Activated naive CD8-positive, alpha-beta T cell treated with anti-CD3 and anti-CD28 coated beads, Interleukin-2, amount 10 ng/mL, durations not matched to agents 7 days and 5 days (primary cell): ENCODE measurements at regions not wholly inside any gene's neighbourhood (a gene's known extent, or its start where the extent isn't known, plus 50 kb on each side); places are given as distances from the start of the nearest gene placed in this dataset.

ENCODE experiments used
- ATAC-seq: fragments of 150-1000 bp; cut with Tn5 transposase; one replicate; pipeline ENCODE4 v1.10.0; 2021; ENCODE audit warnings: low read depth, moderate library complexity
- POLR2A ChIA-PET: fragments of 350-600 bp; sonication (Branson Sonifier 250); formaldehyde crosslinking; loops from one replicate; lab custom pipeline; 2021; ENCODE audit warnings: antibody characterized with exemption; lab: Charles Lee
- DNase-seq: peaks from one replicate; pipeline ENCODE4 v3.0.0; 2021
- H3K27ac Mint-ChIP-seq: one replicate; pipeline ENCODE4 v1.8.0; 2022; ENCODE audit warnings: mild to moderate bottlenecking, mixed read lengths
- H3K27me3 Mint-ChIP-seq: one replicate; pipeline ENCODE4 v1.8.0; 2022; ENCODE audit warnings: mild to moderate bottlenecking, moderate library complexity, mixed read lengths
- H3K36me3 Mint-ChIP-seq: one replicate; pipeline ENCODE4 v1.8.0; 2021; ENCODE audit warnings: mild to moderate bottlenecking, mixed read lengths
- H3K4me1 Mint-ChIP-seq: one replicate; pipeline ENCODE4 v1.8.0; 2021; ENCODE audit warnings: mixed read lengths
- H3K4me3 Mint-ChIP-seq: one replicate; pipeline ENCODE4 v1.8.0; 2022; ENCODE audit warnings: mild to moderate bottlenecking, moderate library complexity, mixed read lengths
- H3K9me3 Mint-ChIP-seq: one replicate; pipeline ENCODE4 v1.8.0; 2021; ENCODE audit warnings: mixed read lengths

DNA sequence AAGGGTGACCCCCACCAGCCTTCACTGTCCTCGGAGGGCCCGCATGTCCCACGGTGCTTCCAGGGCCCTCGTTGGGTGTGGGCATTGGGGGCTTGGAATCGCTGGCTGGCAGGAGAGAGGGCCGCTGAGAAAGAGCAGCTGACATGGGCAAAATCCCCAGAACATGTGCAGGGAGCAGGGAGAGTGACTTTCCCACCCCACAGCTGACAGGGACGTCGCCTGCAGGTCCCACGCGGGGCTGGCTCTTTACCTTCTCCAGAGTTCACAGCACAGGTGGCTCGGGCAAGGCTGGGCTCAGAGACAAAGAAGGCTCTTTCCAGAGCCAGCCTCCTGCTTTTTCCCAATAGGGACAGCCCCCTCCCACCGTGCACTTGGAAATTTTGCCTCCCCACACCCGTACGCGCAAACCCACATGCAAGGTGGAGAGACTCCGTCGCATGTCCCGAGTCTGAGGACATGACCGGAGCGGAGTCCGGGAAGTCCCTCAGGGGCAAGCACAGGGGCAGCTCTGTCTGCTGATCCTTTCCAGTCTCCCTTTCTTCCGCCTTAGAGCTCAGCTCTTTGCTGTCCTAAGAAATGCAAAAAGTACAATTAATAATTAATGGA, 370.2 kb upstream of the MYT1L start:
- Mint-ChIP-seq H3K4me1 (no peaks in the 10 kb centered on the region), H3K27me3 (no peaks in the 10 kb centered on the region), H3K27ac (no peak overlapping the region), H3K36me3 (no peaks in the 10 kb centered on the region), H3K9me3 (no peaks in the 10 kb centered on the region), H3K4me3 (no peak overlapping the region)
- no peak for DNase-seq
- ATAC-seq, result no peak
- POLR2A ChIA-PET, result no interaction called here

DNA sequence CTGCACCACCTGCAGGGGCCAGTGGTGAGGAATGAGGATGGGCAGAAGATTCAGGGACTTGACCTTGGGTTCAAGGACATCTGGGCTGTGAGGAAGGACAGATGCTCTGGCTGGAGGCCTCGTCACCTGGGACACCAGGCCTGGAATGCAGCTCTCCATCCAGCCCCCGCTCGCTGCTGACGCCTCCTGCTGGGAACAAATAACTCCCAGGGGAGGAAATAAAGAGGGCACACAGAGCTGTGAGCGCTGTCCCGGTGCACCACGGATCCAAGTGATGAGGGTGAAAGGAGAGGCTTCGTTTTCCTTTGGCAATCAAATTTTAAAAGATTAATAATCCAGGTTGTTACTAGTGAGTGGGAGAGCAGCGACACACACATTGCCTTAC, 368.0 kb upstream of the MYT1L start:
- POLR2A ChIA-PET, result no interaction called here
- H3K27ac Mint-ChIP-seq, result no peak overlapping the region
- no peak for ATAC-seq

DNA sequence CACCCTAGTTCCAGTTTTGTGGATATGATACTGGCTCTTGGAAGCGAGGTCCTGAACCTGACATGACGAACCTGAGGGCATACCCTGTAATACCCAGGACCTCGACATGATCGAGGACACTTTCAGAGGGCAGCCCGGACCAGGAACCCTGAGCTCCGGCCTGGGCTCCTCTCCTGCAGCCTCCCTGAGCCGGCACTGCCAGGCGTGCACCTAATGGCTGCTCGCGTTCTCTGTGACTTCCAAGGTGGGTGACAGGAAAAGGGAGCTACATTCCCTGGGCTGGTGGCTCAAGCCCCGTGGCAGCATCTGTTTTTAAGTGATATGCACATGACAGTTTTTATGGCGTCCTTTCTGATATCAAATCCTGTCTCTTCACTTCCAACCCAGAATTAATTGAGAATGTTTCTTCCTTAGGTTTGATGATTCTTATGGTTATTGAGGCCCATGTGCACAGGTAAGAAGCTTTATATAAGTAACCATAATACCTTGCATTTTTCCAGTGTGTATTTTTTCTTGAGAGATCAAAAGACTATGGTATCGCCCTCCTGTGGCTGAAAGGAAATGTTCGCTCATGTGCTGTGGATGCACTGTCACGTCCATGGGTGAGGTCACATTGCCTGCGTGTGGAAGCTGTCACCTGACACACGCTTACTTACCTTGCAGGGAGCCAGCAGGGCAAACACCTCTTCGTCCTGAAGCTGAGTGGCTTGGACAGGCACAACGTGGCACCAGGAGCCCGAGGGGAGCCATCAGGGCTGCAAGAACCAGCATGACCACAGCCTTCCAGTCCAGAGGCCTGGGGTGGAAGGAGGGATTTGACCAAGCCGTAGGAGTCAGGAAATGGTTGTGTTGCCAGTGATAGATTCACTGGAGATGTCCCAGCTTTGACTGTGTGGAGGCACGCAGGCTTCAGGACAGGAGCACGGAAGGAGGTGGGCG, 367.4 kb upstream of the MYT1L start:
- H3K36me3 Mint-ChIP-seq, result no peaks in the 10 kb centered on the region
- H3K4me3 Mint-ChIP-seq, result no peak overlapping the region
- H3K27me3 Mint-ChIP-seq, result no peaks in the 10 kb centered on the region
- H3K27ac Mint-ChIP-seq, result no peak overlapping the region
- no peaks in the 10 kb centered on the region for H3K4me1 Mint-ChIP-seq
- POLR2A ChIA-PET, result no interaction called here
- ATAC-seq, result no peak
- DNase-seq, result no peak
- H3K9me3 Mint-ChIP-seq, result no peaks in the 10 kb centered on the region

More for the DNA sequence above, 368.0 kb upstream of the MYT1L start:
- H3K9me3 Mint-ChIP-seq, result no peaks in the 10 kb centered on the region
- H3K4me1 Mint-ChIP-seq, result no peaks in the 10 kb centered on the region
- no peaks in the 10 kb centered on the region for H3K36me3 Mint-ChIP-seq
- no peak overlapping the region for H3K4me3 Mint-ChIP-seq
- DNase-seq, result no peak
- no peaks in the 10 kb centered on the region for H3K27me3 Mint-ChIP-seq

DNA sequence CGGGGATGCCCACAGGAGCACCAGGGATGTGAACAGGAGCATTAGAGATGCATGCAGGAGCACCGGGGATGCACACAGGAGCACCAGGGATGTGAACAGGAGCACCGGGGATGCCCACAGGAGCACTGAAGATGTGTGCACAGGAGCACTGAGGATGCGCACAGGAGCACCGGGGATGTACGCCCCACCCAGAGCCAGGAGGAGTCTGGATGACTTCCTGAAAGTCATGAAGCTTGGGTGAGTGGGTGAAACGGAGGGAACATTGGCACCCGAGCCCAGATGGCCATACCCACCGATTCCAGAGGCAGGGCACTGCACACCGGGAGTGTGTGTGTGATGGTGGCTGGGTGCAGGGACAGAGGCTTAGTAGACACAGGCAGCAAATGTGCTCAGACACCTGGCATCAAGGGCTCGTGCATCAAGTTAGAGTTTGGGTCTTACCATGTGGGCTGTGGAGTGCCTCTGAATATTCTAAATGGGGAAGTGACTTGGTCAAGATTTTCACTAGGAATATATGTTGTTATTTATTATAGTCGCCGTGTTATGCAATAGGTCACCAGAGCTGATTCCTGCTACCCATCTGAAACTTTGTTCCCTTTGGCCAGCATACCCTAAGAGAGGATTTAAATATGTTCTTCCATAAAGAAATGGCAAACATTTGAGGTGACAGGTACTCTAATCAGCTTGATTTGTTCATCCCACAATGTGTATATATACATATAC, 365.8 kb upstream of the MYT1L start:
- Mint-ChIP-seq H3K27me3 (no peaks in the 10 kb centered on the region), H3K4me1 (no peaks in the 10 kb centered on the region), H3K4me3 (no peak overlapping the region), H3K36me3 (no peaks in the 10 kb centered on the region), H3K27ac (no peak overlapping the region), H3K9me3 (no peaks in the 10 kb centered on the region)
- no peak for ATAC-seq
- POLR2A ChIA-PET, result no interaction called here
- no peak for DNase-seq

DNA sequence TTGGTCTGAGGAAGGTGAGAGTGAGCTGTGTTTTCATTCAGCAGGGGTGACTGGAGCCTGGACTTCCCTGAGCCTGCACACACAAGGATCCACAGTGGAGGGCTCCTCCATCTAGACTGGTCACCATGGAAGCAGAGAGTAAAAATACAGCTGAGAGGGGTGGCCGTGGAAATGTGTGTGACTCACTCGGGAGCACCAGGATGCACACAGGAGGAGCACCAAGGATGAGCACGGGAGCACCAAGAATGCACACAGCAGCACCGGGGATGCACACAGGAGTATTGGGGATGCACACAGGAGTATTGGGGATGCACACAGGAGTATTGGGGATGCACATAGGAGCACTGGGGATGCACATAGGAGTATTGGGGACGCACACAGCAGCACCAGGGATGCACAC, 365.2 kb upstream of the MYT1L start:
- Mint-ChIP-seq H3K27me3 (no peaks in the 10 kb centered on the region), H3K27ac (no peak overlapping the region), H3K4me1 (no peaks in the 10 kb centered on the region), H3K36me3 (no peaks in the 10 kb centered on the region), H3K9me3 (no peaks in the 10 kb centered on the region), H3K4me3 (no peak overlapping the region)
- DNase-seq (no peak), ATAC-seq (no peak)
- POLR2A ChIA-PET, result no interaction called here

DNA sequence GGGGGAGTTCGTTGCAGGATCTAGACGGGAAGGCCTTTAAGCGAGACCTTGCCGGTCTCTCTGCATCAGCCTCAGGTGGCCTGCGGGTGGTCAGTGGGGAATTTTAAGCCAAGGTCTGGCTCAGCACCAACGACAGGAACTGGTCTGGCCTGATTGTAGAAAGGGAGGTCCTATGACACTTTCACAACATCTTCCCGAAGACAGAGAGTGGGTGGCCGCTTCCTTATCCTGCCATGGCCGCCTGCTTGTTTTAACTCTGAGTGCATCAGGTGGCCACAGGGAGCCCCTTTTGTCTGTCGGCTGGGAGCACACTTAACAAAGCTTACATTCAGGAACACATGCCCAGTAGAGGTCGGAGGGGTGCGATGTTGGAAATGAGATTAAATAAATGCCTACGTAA, 363.7 kb upstream of the MYT1L start:
- H3K36me3 Mint-ChIP-seq, result no peaks in the 10 kb centered on the region
- no peaks in the 10 kb centered on the region for H3K27me3 Mint-ChIP-seq
- DNase-seq (no peak), ATAC-seq (no peak)
- POLR2A ChIA-PET, result no interaction called here
- no peak overlapping the region for H3K27ac Mint-ChIP-seq
- no peaks in the 10 kb centered on the region for H3K9me3 Mint-ChIP-seq
- H3K4me1 Mint-ChIP-seq, result peaks cover 2% of the 10 kb centered on the region
- H3K4me3 Mint-ChIP-seq, result no peak overlapping the region

DNA sequence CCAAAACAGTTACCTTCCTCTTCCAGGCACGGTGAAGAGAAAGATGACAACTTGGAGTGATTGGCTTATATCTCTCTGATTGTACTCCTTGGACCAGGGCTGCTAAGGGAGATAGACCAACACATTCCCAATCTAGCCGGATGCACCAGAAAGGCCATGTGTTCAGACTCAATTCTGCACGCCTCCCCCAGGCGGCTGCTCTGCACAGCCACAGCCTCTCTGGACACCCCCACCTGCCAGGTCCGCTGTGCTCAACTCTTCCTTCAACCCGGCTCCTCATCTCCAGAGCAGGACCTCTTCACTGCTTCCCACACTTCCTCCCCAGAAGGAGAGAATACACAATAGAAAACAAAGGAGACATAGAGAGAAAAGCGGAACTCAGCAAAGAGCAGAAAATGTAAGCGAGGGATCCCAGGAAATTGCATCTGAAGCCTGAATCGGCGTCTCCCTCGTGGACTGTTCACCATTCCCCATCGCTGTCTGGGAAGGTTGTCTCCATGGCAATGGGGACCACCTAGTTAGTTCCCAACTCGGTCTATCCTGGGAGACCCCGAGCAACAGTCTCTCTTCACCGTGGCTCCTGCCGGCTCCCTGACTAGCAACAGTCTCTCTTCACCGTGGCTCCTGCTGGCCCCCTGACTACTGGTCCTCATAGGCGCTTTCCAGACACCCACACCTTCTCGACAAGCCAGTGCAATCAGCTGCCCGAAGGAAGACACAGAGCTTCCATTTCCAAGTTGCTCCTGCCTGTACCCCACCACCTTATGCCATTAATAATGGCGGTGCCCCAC, 361.7 kb upstream of the MYT1L start:
- Mint-ChIP-seq H3K36me3 (no peaks in the 10 kb centered on the region), H3K4me1 (peaks cover 5% of the 10 kb centered on the region), H3K9me3 (no peaks in the 10 kb centered on the region), H3K27ac (no peak overlapping the region), H3K4me3 (no peak overlapping the region), H3K27me3 (no peaks in the 10 kb centered on the region)
- POLR2A ChIA-PET, result no interaction called here
- no peak for DNase-seq
- no peak for ATAC-seq

DNA sequence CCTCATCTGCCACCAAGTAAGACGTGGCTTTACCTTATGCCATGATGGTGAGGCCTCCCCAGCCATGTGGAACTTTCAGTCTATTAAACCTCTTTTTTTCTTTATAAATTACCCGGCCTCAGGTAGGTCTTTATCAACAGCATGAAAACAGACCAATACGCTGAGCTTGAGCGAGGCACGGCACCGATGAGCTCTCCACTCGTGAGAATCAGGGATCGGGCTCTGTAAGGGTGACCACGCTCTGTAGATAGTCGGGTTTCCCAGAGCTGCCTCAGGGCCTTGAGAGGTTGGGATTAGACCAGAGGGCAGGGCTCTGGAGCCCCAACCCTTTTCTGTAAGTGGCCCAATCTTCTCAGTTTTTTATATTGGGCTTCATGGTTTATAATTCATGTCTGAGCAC, 360.3 kb upstream of the MYT1L start:
- H3K27me3 Mint-ChIP-seq, result no peaks in the 10 kb centered on the region
- no peaks in the 10 kb centered on the region for H3K9me3 Mint-ChIP-seq
- DNase-seq (no peak), ATAC-seq (no peak)
- H3K27ac Mint-ChIP-seq, result no peak overlapping the region
- no peak overlapping the region for H3K4me3 Mint-ChIP-seq
- peaks cover 6% of the 10 kb centered on the region for H3K4me1 Mint-ChIP-seq
- no peaks in the 10 kb centered on the region for H3K36me3 Mint-ChIP-seq
- POLR2A ChIA-PET, result no interaction called here

DNA sequence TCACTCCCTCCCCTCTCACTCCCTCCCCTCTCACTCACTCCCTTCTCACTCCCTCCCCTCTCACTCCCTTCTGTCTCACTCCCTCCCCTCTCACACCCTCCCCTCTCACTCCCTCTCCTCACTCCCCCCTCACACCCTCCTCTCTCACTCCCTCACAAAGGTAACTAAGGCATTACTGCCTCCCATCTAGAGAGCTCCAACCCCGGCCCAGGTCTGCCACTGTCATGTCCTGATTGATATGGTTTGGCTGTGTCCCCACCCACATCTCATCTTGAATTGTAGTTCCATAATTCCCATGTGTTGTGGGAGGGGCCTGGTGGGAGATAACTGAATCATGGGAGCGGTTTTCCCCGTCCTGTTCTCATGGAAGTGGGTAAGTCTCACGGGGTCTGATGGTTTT, 359.9 kb upstream of the MYT1L start:
- POLR2A ChIA-PET, result no interaction called here
- no peaks in the 10 kb centered on the region for H3K9me3 Mint-ChIP-seq
- no peak for ATAC-seq
- DNase-seq, result no peak
- no peaks in the 10 kb centered on the region for H3K36me3 Mint-ChIP-seq
- no peak overlapping the region for H3K4me3 Mint-ChIP-seq
- H3K4me1 Mint-ChIP-seq, result peaks cover 11% of the 10 kb centered on the region
- no peak overlapping the region for H3K27ac Mint-ChIP-seq
- peaks cover 2% of the 10 kb centered on the region for H3K27me3 Mint-ChIP-seq

DNA sequence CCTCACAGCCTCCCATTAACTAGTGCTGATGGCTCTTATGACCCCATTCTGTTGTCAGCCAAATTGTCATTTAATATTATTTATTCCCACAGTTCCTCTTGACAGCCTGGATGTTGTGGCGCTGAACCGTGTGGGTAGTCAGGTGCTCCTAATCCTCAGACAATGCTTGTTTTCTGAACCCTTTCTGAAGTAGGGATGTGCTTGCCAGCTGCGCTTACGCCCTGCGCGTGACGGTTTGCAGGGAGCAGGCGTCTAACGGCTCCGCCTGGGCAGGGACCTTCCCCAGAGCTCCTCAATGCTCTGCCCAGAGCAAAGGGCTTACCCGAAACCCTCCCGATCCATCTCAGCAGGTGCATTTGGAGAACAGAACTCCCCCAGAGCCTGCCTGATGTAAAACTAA, 358.2 kb upstream of the MYT1L start:
- no peak for ATAC-seq
- no peak overlapping the region for H3K4me3 Mint-ChIP-seq
- peaks cover 14% of the 10 kb centered on the region for H3K4me1 Mint-ChIP-seq
- H3K9me3 Mint-ChIP-seq, result no peaks in the 10 kb centered on the region
- peaks cover 4% of the 10 kb centered on the region for H3K27me3 Mint-ChIP-seq
- no peak for DNase-seq
- H3K36me3 Mint-ChIP-seq, result no peaks in the 10 kb centered on the region
- POLR2A ChIA-PET, result no interaction called here
- no peak overlapping the region for H3K27ac Mint-ChIP-seq

DNA sequence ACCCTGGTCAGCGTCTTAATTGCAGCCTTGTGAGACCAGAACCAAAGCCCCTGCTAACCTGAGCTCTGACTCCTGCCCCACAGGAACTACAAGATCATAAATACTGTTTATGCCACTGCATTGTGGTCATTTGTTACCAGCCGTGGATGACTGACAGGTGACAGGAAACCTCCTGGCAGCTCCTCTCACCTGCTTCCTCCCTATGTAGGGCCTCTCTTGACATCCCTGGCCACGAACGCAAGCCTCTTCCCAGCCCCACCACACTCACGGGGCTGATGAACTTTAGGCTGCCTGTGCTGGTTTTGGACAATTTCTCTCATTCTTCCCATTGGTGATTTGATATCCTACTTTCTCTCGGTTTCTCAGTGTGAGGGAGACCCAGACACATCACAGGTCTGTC, 357.2 kb upstream of the MYT1L start:
- Mint-ChIP-seq H3K27ac (no peak overlapping the region), H3K4me1 (peaks cover 14% of the 10 kb centered on the region), H3K27me3 (peaks cover 4% of the 10 kb centered on the region), H3K4me3 (no peak overlapping the region), H3K36me3 (no peaks in the 10 kb centered on the region), H3K9me3 (no peaks in the 10 kb centered on the region)
- DNase-seq (no peak), ATAC-seq (peak; percentile 47)
- POLR2A ChIA-PET, result no interaction called here

DNA sequence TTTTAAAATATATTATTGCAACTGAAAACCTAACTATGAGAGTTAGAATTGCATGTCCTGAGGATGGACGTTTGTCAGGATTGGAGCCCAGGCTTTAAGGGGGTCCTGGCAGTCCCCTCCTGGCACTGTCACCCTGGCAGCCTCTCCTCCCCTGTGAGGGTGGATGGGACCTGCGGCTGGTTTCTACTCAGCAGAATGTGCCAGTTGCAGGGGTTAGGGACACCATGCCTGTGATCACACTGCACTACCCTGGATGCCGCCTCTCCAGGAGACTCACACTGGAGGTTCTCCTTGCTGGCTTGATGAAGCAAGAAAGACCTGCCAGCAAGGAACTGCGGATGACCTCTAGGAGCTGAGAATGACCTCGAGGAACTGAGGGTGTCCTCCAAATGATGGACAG, 356.7 kb upstream of the MYT1L start:
- no peak overlapping the region for H3K4me3 Mint-ChIP-seq
- peaks cover 14% of the 10 kb centered on the region for H3K4me1 Mint-ChIP-seq
- POLR2A ChIA-PET, result no interaction called here
- no peak for DNase-seq
- no peak overlapping the region for H3K27ac Mint-ChIP-seq
- ATAC-seq, result no peak
- H3K27me3 Mint-ChIP-seq, result peaks cover 4% of the 10 kb centered on the region
- H3K36me3 Mint-ChIP-seq, result no peaks in the 10 kb centered on the region
- H3K9me3 Mint-ChIP-seq, result no peaks in the 10 kb centered on the region

DNA sequence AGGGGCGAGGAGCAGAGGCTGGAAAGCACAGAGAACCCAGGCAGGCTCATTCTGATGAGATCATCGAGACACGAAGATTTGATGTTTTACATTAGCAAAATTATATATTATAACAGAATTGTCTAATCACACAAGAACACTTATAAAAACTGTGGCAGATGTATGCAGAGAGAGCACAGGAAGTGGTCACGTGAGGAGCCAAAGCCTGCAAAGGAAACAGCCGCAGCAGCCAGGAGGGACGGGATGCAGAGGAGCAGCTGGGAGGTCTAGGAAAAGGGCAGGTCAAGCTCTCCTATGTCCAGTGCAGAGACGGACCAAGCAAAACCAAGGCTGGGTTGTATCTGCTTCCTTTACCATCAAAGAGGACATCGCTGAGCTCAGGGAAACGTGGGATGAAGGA, 355.1 kb upstream of the MYT1L start:
- H3K4me1 Mint-ChIP-seq, result peaks cover 20% of the 10 kb centered on the region
- H3K27me3 Mint-ChIP-seq, result peaks cover 7% of the 10 kb centered on the region
- H3K4me3 Mint-ChIP-seq, result no peak overlapping the region
- no peak overlapping the region for H3K27ac Mint-ChIP-seq
- POLR2A ChIA-PET, result no interaction called here
- no peaks in the 10 kb centered on the region for H3K9me3 Mint-ChIP-seq
- H3K36me3 Mint-ChIP-seq, result no peaks in the 10 kb centered on the region
- DNase-seq, result no peak
- no peak for ATAC-seq
